Right kidney (tissue), 1 donor: ENCODE measurements at regions not wholly inside any gene's neighbourhood (a gene's known extent, or its start where the extent isn't known, plus 50 kb on each side); places are given as distances from the start of the nearest gene placed in this dataset.

Source experiments
- DNase-seq: peaks from one replicate; pipeline ENCODE4 v3.0.0-alpha.2; 2016

DNA sequence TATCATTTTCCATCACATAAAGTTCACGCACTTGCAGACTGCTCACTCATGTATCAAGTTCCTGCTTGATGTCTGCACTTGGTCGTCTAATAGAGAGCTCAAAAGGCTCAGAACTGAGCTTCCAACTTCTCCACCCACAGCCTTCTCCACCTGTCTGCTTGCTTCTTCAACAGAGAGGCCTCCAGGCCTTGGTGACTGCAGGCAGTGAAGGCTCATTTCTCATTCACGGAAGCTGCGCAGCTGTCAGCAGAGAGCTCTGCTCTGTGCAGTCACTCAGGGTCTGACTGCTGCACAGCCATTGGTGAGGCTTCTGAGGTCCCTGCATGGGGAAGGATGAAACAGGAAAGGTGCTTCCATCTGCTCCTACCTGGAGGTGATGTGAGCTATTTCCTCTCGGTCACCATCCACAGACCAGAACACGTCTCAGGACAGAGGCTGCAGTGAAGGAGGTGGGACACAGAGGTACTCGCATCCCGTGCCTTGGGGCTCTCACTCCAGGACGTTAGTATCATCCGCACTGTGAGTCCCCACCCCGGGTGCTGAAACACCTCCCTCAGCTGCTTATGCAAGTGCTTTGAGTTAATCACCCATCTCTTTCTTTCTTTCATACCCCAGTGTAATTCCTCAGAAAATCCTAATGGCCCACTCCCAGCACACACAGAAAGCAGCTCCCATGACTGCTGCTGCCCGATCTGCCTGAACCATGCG is 126.2 kb downstream of the TMEM18 start:
- no peak for DNase-seq

DNA sequence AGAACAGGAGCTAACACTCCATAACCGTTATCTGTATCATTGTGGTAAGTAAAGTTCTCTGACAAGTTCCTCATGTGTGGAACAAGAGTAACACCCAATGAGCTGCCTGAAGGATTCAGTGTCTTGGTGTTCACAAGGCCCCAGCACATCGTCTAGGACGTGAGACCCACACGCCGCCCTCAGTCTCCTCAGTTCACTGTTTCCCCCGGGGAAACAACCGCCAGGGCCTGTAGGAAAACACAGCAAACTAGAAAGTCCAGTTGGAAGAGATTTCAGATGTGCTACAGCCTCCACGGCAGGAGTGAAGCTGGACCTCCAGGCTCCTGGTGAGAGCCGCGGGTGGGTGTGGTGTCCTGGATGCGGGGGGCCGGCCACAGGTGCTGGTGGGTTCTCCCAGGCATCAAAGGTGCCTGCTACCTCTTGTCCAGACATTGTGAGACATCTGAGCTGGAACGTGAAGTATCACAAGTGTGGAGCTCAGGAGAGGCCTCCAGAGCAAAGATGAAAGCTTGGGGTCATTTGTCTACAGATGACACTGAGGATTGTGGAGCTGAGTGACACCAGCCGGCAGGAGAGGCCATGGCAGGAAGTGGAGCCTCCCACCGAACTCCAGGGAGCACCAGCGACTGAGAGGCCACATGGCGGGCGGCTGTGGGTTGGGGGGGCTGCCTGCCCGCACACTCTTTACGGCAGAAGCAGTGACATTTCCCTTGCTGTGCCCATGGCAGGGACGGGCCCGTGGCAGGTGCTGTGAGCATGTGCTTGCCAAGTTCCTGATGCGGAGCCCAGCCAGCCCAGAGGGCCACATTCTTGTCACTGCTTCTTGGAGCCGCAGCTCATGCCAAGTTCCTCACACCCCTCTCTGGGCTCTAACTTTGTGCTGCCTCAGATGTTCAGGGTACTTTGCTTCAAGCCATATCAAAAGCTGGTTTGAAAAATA is 131.2 kb downstream of the TMEM18 start:
- DNase-seq, result no peak

GRCh38 chr2:545228-545627 is 132.0 kb downstream of the TMEM18 start:
- no peak for DNase-seq

DNA sequence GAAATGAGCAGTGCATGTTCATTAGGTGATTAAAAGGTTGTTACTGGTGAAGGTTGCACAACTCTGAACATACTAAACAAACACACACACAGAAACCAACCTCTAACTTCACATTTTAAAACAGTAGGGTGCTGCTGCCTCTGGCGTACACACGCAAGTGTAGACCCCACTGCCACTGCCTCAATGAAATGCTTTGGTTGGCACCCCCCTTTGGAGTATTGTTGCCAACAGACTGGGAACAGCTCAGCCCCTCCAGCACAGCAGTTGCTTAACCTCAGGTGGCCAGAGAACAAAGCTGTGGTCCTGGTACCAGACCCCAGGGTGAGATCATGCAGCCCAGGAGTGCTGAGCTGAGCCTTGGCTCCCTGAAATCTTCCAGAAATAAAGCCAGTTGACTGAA is 138.6 kb downstream of the TMEM18 start:
- DNase-seq, result no peak

DNA sequence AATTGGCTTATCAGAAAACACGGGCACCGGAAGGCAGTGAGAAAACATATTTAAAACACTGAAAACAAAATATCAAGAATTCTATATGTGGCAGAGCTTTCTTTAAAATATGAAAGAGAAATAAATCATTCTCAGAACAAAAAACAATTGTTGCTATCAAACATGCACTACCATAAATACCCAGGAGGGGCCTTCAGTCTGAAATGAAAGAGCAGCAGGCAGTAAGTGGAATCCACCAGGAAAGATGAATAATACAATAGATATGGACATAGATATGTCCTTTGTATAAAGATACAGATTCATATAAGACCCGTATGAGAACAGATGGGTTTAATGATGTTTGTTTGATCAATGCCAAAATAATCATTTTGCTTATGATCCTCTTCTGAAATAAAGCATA is 142.0 kb downstream of the TMEM18 start:
- DNase-seq, result no peak

- no peak for DNase-seq
Observed at GRCh38 chr2:529852-530251, 147.4 kb downstream of the TMEM18 start.

DNA sequence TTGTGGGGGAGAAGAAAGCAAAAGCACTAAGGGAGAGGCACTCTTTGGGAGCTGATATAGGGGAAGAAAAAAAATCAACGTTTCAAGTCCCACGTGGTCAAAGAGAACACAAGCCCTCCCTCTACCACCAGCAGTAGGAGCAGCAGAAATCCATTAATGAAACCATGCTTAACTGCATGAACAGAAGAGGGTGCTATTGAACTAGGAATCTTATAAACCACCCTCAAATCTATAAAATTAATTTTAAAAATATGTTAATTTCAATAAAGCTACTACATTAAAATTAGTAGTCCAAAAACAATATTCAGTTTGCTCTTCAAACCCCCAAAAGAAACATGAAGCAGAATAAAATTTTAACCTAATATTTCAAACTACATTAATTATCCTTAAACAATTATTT is 147.8 kb downstream of the TMEM18 start:
- no peak for DNase-seq

- DNase-seq, result no peak
Observed at GRCh38 chr2:527581-527980, 149.6 kb downstream of the TMEM18 start.

DNA sequence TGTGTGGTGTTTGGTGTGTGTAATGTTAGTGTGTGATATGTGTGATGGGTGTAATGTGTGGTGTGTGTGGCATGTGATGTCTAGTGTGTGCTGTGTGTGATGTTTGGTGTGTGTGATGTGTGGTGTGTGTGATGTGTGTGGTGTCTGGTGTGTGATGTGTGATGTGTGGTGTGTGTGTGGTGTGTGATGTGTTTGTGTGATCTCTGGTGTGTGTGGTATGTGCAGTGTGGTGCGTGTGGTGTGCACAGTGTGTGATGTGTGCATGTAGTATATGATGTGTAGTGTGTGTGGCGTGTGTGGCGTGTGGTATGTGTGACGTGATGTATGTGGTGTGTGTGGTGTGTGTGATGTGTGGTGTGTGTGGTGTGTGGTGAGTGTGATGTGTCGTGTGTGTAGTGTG is 150.3 kb downstream of the TMEM18 start:
- no peak for DNase-seq

GRCh38 chr2:525611-526010 is 151.6 kb downstream of the TMEM18 start:
- DNase-seq, result no peak

GRCh38 chr2:525021-525420 is 152.2 kb downstream of the TMEM18 start:
- DNase-seq, result no peak

- DNase-seq, result no peak
Observed at GRCh38 chr2:524442-524841, 152.8 kb downstream of the TMEM18 start.

DNA sequence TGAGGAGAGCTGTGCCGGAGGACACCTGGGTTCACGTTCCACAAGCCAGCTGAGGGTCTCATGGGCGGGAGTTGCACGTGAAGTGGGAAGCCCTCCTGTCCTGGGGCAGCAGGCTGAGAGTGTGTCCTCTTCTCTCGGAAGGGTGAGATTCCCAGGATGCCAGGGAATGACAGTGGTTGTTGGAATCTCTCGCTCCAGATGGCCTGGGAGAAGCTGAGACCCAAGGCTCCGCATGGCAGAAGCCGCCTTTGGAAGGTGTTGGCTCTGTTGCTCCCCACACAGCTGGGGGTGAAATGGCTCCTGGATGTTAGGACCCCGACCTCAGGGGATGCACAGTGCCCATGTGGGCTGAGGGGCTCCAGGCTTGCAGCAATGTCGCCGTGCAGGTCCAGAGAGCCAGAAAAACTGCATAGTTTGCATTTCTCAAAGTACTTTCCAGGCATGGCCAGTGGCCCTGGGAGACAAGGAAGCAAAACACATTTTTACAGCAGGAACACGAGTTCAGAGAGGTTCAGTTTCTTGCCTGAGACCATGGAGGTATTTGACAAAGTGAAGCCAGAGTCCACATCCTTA is 153.4 kb downstream of the TMEM18 start:
- no peak for DNase-seq

- DNase-seq, result no peak
Observed at GRCh38 chr2:522776-523175, 154.4 kb downstream of the TMEM18 start.

DNA sequence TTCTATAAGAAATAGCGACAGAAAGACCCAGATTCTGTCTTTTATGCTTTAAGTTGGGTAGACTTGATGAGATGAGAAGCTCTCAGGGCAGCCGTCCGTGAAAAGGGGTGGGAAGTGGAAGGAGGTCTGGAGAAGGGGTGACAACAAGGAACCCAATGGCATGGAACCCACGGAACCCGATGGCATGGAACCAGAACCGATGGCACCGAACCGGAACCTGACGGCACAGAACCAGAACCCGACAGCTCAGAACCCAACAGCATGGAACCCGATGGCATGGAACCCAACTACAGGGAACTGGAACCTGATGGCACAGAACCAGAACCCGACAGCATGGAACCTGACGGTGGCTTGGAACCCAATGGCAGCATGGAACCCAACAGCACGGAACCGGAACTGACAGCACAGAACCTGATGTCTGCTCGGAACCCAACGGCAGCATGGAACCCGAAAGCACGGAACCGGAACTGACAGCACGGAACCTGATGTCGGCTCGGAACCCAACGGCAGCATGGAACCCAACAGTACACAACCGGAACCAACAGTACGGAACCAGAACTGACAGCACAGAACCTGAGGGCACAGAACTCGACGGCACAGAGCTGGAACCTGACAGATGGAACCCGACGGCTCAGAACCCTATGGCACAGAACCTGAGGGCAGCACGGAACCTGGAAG is 155.2 kb downstream of the TMEM18 start:
- DNase-seq, result no peak

DNA sequence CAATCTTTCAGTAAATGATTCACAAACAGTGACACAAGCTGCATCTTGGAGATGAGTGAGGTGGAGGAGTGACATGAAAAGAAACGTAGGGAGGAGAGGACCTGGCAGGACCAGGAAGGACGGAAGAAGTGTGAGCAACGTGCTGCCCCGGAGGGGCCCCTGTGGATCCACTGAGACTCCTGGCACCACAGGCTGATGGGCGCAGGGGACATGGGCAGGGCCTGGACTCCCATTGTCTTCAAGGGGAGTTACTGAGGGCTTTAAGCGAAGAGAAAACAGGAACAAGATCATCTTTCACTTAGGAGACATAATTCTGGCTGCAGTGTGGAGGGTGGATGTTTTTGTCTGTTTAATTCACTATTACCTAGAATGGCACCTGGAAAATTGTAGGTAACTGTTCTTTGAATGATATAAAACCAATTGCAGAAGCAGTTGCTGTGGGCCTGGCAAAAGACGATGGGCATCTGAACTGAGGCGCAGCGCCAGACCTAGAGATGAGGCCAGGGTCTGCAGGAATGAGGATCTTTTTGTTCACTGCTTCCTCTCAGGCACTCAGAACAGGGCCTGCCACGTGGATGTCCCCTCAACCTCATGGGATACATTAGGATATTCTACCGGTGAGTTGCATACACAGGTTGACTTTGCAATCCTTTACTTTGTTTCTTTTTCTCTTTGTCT is 156.4 kb downstream of the TMEM18 start:
- no peak for DNase-seq

DNA sequence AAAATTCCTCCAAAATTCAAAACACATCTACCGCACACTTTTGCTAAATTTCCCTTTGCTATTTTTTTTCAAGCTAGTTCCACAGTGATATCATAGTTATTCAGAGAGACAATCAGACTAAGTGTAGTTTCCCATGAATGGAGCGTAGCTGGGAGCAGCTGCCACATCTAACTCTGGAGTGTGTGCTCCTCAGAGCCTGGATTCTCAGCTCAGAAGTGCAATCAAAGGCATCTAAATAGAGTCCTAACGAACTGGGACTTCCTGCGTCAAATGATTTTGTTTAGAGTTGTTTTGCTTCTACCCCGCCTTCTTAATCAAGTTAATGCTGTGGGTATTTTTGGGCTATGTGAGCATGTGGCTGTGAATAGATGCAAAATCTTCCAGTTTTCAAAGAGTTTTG is 160.3 kb downstream of the TMEM18 start:
- no peak for DNase-seq

- no peak for DNase-seq
Observed at GRCh38 chr2:516131-516530, 161.1 kb downstream of the TMEM18 start.

DNA sequence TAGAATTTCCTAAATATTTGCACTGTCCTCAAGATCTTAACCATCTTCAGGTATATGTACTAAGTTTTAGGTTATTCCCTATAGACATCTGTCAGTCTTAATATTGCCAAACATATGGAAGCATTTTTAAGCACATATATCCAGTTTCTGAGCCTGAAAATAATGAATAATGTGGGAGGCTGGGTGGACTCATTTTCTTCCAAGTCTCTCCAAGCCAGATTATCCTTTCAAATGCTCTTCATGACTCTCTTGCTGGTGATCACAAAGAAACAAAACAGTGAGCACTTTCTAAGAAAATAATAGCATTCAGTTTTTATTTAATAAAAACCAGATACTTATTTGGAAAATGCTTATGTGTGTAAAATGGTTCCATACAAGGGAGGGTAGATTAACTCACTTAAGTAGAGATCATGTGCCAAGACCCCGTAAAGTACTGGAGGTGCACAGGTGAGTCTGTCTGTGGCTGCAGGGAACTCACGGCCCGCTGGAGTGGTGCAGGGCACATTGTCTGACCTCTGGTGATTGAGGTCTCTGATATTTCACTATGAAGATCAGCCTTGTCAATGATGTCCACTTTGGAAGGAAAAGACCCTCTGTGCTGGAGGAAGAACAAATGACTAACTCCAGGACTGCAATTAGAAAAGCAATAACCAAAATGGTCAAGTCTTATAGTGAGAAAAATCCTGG is 161.6 kb downstream of the TMEM18 start:
- DNase-seq, result no peak

- DNase-seq, result no peak
Observed at GRCh38 chr2:513981-514706, 163.1 kb downstream of the TMEM18 start.

DNA sequence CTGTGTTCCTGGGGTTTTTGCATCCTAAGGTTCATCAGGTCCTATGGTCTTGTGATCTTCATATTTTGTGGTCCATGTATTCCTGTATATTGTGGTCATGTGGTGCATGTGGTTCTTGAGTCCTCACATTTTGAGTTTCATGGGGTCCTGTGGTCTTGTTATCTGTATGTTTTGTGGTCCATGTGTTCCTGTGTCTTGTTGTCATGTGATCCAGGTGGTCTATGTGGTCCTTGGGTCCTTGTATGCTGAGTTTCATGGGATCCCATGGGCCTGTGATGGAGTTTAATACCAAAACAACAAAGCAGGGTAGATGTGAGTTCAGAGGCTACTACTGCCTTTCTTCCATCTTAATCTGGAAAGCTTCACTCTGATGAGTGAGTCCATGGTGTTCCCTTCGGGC is 166.4 kb downstream of the TMEM18 start:
- DNase-seq, result no peak
